ENCODE measurements at regions not wholly inside any gene's neighbourhood (a gene's known extent, or its start where the extent isn't known, plus 50 kb on each side); places are given as distances from the start of the nearest gene placed in this dataset.

DNA sequence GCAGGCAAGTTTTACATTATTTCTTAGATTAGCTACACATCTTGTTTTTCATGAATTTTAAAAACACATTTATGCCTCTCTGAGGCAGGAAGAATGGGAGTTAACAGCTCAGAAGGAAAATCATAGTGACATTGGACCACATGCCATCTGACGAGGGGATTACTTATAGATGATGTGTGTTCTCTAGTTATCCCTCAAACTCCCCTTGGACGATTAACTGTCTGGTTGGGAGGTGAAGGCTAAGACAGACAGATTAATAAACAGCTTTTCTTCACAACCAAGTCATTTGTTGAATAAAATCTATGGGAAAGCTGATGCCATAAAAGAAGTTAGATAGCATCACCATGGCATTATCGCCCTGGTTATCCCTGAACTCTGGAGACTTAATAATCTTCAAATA is 80.0 kb upstream of the PREP start:
- DNase-seq = no peak

GRCh38 chr6:105482227-105482844 is 79.5 kb upstream of the PREP start:
- peak; percentile 49 for DNase-seq

DNA sequence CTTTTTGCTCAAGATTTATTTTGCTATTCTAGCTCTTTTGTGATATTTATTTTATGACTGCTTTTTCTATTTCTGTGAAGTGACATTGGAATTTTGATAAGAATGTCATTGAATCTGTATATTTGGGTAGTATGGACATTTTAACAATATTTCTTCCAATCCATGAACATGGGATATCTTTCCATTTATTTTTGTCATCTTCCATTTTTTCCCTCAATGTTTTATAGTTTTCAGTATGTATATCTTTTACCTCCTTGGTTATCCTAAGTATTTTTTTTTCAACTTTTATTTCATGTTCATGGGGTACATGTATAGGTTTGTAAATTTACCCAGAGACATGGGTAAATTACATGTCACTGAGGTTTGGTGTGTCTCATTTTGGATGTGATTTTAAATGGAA is 74.1 kb upstream of the PREP start:
- DNase-seq = no peak

DNA sequence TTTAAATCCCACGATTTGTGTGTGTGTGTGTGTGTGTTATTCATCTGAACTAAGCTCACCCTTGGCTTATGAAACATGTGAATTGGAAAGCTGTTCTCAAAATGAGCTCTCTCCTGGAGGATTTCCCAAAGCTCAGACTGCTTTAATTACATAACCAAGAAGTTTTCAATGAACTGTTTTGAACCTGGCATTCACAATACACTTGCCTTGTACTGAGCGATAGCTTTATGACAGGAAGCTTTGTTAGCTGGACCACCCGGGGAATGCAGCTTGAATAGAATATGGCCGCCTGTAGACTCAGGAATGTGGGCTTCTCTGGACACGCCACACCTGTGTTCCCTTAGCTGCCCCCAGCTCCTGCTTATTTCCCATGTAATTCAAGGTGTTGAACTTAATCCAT is 71.4 kb upstream of the PREP start:
- no peak for DNase-seq

- no peak for DNase-seq
These were observed 67.1 kb upstream of the PREP start for GRCh38 chr6:105469946-105470345.

- no peak for DNase-seq
These were observed 66.0 kb upstream of the PREP start for GRCh38 chr6:105468850-105469249.

DNA sequence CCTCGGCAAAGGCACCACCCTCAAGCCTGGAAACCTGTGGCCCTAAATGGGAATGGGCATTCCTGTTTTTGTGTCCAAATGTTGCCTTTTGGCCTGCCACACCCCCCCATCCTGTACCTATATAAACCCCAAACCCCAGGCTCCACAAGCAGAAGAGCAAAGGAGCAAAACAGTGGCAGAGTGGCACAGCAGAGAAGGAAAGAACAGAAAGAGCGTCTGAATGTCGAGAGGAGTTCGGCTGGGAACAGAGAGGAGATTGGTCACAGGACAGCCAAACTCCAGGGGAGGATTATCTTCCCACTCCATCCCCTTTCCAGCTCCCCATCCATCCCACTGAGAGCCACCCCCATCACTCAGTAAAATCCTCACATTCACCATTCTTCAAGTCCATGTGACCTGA is 58.0 kb upstream of the PREP start:
- DNase-seq = no peak

DNA sequence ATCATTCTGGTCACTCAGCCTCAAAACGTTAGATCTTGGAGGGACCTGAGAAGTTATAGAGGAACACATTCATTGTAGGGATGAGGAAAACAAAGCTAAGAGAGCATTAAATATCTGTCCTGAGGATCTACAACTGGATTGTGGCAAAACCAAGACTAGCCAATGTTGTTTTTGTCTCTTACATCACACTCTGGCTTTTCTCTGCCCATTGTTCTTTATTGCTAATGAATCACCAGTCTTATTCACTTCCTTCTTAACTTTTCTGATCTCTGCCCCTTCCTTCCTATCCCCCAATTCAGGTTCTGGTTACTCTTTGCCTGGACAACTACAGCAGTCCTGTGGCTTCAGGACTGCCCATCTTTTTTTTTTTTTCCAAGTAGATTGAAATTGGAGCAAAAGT is 57.0 kb upstream of the PREP start:
- DNase-seq = no peak

DNA sequence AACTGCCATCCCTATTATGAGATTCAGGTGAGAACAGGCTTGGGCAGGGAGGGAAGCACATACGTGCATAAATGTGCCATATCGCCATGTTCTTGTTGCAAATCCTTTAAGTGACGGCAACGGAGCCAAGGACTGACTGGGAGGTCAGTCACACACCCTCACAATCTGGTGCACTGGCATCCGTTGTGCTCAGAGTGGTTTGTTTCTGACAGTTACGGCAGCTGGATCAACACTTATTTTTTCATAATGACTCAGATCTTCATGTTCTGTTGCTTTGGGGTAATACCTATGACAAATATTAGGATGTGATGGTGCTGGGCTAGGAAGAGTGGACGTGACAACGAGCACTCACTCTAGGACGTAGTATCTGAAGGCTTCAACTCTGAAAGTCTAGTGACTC is 56.2 kb upstream of the PREP start:
- no peak for DNase-seq

- no peak for DNase-seq
These were observed 55.7 kb upstream of the PREP start for GRCh38 chr6:105458551-105458950.

DNA sequence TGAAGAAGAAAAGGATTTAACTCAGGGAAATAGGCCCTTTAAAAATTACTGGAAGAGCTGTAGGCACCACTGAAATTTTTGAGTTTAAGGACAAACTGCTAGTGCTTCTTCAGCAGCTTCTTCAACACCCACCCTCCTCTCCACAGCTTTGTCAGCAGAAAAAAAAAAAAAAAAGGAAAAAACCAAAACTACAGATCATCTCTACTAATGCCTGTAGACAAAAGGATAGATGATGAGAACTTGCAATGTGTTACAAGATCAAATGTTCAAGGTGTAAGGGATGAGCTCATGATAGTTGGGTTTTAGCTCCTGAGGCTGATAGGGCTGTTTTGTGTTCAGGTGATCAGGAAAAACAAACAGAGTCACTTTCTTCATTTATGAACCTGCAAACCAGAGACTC is 55.2 kb upstream of the PREP start:
- no peak for DNase-seq

DNA sequence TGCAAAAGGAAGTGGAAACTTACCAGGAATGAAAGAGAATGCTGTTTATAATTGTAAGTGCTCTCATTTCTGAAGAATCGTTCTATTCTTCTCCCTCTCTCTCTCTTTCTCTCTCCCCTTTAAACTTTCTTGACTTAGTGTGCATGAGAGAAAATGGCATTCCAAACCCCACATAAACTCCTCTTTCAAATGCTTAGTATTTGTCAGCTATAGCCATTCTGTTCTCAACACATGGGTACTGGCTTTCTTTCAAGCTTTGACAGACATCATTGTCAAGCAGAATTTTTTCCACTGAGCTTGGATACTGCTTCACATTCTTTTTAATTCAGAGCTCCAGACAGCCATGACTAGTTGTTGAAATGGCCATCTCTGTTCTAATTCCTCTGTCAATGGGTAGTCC is 51.1 kb upstream of the PREP start:
- no peak for DNase-seq

GRCh38 chr6:105452924-105453756 is 50.3 kb upstream of the PREP start:
- DNase-seq = no peak
